HepG2 (cell line): ENCODE measurements at regions not wholly inside any gene's neighbourhood (a gene's known extent, or its start where the extent isn't known, plus 50 kb on each side); places are given as distances from the start of the nearest gene placed in this dataset.

Experiments
- AFF4 ChIP-seq: sonication (generic); formaldehyde crosslinking; IDR thresholded peaks from 2 replicates; pipeline ENCODE4 v1.4.0; 2020; ENCODE audit warnings: missing genetic modification reagents
- HNF4A ChIP-seq: sonication (generic); formaldehyde crosslinking; IDR thresholded peaks from 2 replicates; pipeline ENCODE4 v1.4.0; 2020; ENCODE audit warnings: missing genetic modification reagents
- IRF1 ChIP-seq: sonication (generic); formaldehyde crosslinking; IDR thresholded peaks from 2 replicates; pipeline ENCODE4 v1.4.0; 2020; ENCODE audit warnings: low read depth, mild to moderate bottlenecking, missing genetic modification reagents
- KDM3A ChIP-seq: IDR thresholded peaks from 2 replicates; pipeline ENCODE4 v1.6.1; 2018; ENCODE audit warnings: low read depth, missing compliant biosample characterization
- KMT2B ChIP-seq: IDR thresholded peaks from 2 replicates; pipeline ENCODE4 v1.6.1; 2016; ENCODE audit warnings: missing genetic modification reagents, missing compliant biosample characterization
- ZFP36L2 ChIP-seq: sonication (generic); formaldehyde crosslinking; IDR thresholded peaks from 2 replicates; pipeline ENCODE4 v1.4.0; 2020; ENCODE audit warnings: missing genetic modification reagents
- ZNF326 ChIP-seq: sonication (generic); formaldehyde crosslinking; IDR thresholded peaks from 2 replicates; pipeline ENCODE4 v1.4.0; 2020; ENCODE audit warnings: missing genetic modification reagents, borderline replicate concordance
- ZNF432 ChIP-seq: sonication (generic); formaldehyde crosslinking; IDR thresholded peaks from 2 replicates; pipeline ENCODE4 v1.5.0; 2020; ENCODE audit warnings: missing genetic modification reagents, mild to moderate bottlenecking, borderline replicate concordance
- ZNF780A ChIP-seq: sonication (generic); formaldehyde crosslinking; IDR thresholded peaks from 2 replicates; pipeline ENCODE4 v1.8.0; 2022; ENCODE audit warnings: mild to moderate bottlenecking, missing genetic modification reagents, moderate library complexity
- TF ChIP-seq, protein P1 (sequence below), 2 experiments: sonication (generic) in 1 of 2; formaldehyde crosslinking in 1 of 2; IDR thresholded peaks; 2 replicates each; pipeline versions ENCODE4 v1.4.0 to v1.6.1; 2018 to 2020; ENCODE audit warnings: missing genetic modification reagents in 2 of 2, borderline replicate concordance in 1 of 2, low read depth in 1 of 2, mild to moderate bottlenecking in 1 of 2, missing biosample characterization in 1 of 2

- TF ChIP-seq AFF4 (no peak), KDM3A (CRISPR knock-in tag) (no peak), HNF4A (CRISPR knock-in tag) (no peak), ZNF326 (CRISPR knock-in tag) (no peak), ZNF780A (no peak), IRF1 (CRISPR knock-in tag) (no peak), ZNF432 (no peak), KMT2B (CRISPR knock-in tag) (no peak), ZFP36L2 (CRISPR knock-in tag) (no peak)
- TF ChIP-seq, protein P1, sequence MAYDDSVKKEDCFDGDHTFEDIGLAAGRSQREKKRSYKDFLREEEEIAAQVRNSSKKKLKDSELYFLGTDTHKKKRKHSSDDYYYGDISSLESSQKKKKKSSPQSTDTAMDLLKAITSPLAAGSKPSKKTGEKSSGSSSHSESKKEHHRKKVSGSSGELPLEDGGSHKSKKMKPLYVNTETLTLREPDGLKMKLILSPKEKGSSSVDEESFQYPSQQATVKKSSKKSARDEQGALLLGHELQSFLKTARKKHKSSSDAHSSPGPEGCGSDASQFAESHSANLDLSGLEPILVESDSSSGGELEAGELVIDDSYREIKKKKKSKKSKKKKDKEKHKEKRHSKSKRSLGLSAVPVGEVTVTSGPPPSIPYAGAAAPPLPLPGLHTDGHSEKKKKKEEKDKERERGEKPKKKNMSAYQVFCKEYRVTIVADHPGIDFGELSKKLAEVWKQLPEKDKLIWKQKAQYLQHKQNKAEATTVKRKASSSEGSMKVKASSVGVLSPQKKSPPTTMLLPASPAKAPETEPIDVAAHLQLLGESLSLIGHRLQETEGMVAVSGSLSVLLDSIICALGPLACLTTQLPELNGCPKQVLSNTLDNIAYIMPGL (CRISPR knock-in tag; IDR thresholded peaks at IDR 0.05; ENCODE audit: borderline replicate concordance in 1 of 2, low read depth in 1 of 2): no peak
- TF ChIP-seq, all 625 proteins: peak for 0
Measured at GRCh38 chr5:2997179-2997578, 245.7 kb upstream of the IRX2 start (continued).
